Fibroblast of pulmonary artery (primary cell): ENCODE measurements at regions not wholly inside any gene's neighbourhood (a gene's known extent, or its start where the extent isn't known, plus 50 kb on each side); places are given as distances from the start of the nearest gene placed in this dataset.

Experiments used
- DNase-seq: peaks from one replicate; pipeline ENCODE4 v3.0.0-alpha.2; 2010; ENCODE audit warnings: low read depth
- H3K4me3 ChIP-seq: replicated peaks from 2 replicates; pipeline ENCODE4 v1.5.1; 2011; ENCODE audit warnings: low read depth, mild to moderate bottlenecking, control low read depth, low read length, moderate library complexity
- CTCF ChIP-seq: IDR thresholded peaks from 2 replicates; pipeline ENCODE4 v1.5.1; 2011; ENCODE audit warnings: mild to moderate bottlenecking, control low read depth, low read length, inconsistent platforms; ENCODE audit errors: missing control alignments

GRCh38 chr2:6474161-6475140, 391.3 kb downstream of the CMPK2 start:
- DNase-seq = no peak
- TF ChIP-seq CTCF = no peak
- no peak overlapping the region for H3K4me3 ChIP-seq

GRCh38 chr2:6475155-6475940, 390.4 kb downstream of the CMPK2 start:
- no peak for TF ChIP-seq CTCF
- no peak for DNase-seq
- no peak overlapping the region for H3K4me3 ChIP-seq

GRCh38 chr2:6480514-6480913, 385.2 kb downstream of the CMPK2 start:
- H3K4me3 ChIP-seq = no peak overlapping the region
- no peak for DNase-seq
- no peak for TF ChIP-seq CTCF

GRCh38 chr2:6482256-6482655, 383.5 kb downstream of the CMPK2 start:
- H3K4me3 ChIP-seq = no peak overlapping the region
- DNase-seq = no peak
- no peak for TF ChIP-seq CTCF

GRCh38 chr2:6487765-6488164, 377.9 kb downstream of the CMPK2 start:
- H3K4me3 ChIP-seq = no peak overlapping the region
- TF ChIP-seq CTCF = no peak
- no peak for DNase-seq

- no peak for TF ChIP-seq CTCF
- no peak for DNase-seq
- no peak overlapping the region for H3K4me3 ChIP-seq
Observed at GRCh38 chr2:6492573-6492972, 373.1 kb downstream of the CMPK2 start.
